ENCODE measurements at regions not wholly inside any gene's neighbourhood (a gene's known extent, or its start where the extent isn't known, plus 50 kb on each side); places are given as distances from the start of the nearest gene placed in this dataset.

DNA sequence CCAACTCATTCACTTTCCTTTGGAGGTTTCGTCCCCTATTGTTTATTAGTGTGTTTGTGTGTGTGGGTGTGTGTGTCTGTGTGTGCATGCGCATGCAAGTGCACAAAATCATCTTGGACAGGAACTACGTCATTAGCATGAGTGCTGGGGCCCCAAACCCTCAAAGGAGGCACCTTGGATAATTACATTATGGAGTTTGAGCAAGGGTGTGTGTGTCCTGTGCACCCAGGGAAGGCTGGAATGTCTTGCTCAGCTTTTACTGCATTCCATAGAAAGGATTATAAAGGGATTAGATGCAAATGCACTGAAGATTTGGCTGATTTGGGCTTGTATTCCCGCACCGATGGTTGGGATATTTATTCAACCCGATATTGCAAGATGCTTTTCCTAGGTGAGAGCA lies 203.4 kb upstream of the NAV2 start:
- Histone ChIP-seq H3K79me2 (ENCODE audit: low read length) (no peaks in the 10 kb centered on the region), H4K20me1 (ENCODE audit: insufficient read depth, low read length) (no peaks in the 10 kb centered on the region), H3K9me3 (ENCODE audit: insufficient read depth, low read length) (no peaks in the 10 kb centered on the region), H3K27ac (ENCODE audit: low read length) (no peak overlapping the region), H3K4me1 (ENCODE audit: low read length) (no peaks in the 10 kb centered on the region), H2AFZ (ENCODE audit: low read depth, low read length) (no peak overlapping the region), H3K27me3 (ENCODE audit: low read depth, low read length) (peaks cover 80% of the 10 kb centered on the region), H3K4me2 (ENCODE audit: low read length) (no peak overlapping the region), H3K4me3 (ENCODE audit: low read length) (no peak overlapping the region), H3K36me3 (replicated peaks; ENCODE audit: low read depth, low read length) (no peaks in the 10 kb centered on the region), H3K9ac (ENCODE audit: low read length) (no peak overlapping the region)
- TF ChIP-seq EZH2phosphoT487 (IDR thresholded peaks at IDR 0.05; ENCODE audit: low read depth): no peak
- TF ChIP-seq, protein P1, sequence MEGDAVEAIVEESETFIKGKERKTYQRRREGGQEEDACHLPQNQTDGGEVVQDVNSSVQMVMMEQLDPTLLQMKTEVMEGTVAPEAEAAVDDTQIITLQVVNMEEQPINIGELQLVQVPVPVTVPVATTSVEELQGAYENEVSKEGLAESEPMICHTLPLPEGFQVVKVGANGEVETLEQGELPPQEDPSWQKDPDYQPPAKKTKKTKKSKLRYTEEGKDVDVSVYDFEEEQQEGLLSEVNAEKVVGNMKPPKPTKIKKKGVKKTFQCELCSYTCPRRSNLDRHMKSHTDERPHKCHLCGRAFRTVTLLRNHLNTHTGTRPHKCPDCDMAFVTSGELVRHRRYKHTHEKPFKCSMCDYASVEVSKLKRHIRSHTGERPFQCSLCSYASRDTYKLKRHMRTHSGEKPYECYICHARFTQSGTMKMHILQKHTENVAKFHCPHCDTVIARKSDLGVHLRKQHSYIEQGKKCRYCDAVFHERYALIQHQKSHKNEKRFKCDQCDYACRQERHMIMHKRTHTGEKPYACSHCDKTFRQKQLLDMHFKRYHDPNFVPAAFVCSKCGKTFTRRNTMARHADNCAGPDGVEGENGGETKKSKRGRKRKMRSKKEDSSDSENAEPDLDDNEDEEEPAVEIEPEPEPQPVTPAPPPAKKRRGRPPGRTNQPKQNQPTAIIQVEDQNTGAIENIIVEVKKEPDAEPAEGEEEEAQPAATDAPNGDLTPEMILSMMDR (IDR thresholded peaks at IDR 0.05; ENCODE audit: low read depth, low read length): no peak

DNA sequence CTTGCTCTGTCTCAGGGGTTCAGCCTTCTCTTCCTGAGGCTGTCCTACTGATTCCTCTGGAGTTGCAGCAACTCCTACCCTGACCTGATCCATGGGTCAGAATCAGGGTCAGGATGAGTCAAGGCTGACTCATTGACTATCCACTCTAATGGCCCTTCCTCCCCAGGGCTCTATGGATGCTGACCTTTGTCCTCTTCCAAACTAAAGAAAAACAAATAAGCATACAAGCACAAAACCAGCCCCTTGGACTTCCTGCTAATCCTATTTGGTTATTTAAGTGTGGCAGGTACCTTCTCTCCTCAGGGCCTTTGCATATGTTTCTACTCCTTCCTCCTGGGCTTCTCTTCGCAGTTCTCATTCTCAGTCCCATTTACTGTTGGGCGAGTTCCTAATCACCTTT lies 204.5 kb upstream of the NAV2 start:
- Histone ChIP-seq H3K4me2 (ENCODE audit: low read length) (no peak overlapping the region), H3K4me1 (ENCODE audit: low read length) (no peaks in the 10 kb centered on the region), H3K9ac (ENCODE audit: low read length) (no peak overlapping the region), H3K36me3 (replicated peaks; ENCODE audit: low read depth, low read length) (no peaks in the 10 kb centered on the region), H4K20me1 (ENCODE audit: insufficient read depth, low read length) (no peaks in the 10 kb centered on the region), H2AFZ (ENCODE audit: low read depth, low read length) (no peak overlapping the region), H3K79me2 (ENCODE audit: low read length) (no peaks in the 10 kb centered on the region), H3K9me3 (ENCODE audit: insufficient read depth, low read length) (no peaks in the 10 kb centered on the region), H3K27me3 (ENCODE audit: low read depth, low read length) (peaks cover 80% of the 10 kb centered on the region), H3K27ac (ENCODE audit: low read length) (no peak overlapping the region), H3K4me3 (ENCODE audit: low read length) (no peak overlapping the region)
- TF ChIP-seq EZH2phosphoT487 (IDR thresholded peaks at IDR 0.05; ENCODE audit: low read depth): no peak
- TF ChIP-seq, protein P1 (IDR thresholded peaks at IDR 0.05; ENCODE audit: low read depth, low read length): no peak

- H3K4me1 ChIP-seq (ENCODE audit: low read length): no peaks in the 10 kb centered on the region
- H3K9ac ChIP-seq (ENCODE audit: low read length): no peak overlapping the region
- H3K27me3 ChIP-seq (ENCODE audit: low read depth, low read length): peaks cover 70% of the 10 kb centered on the region
- no peaks in the 10 kb centered on the region for H3K9me3 ChIP-seq (ENCODE audit: insufficient read depth, low read length)
- H2AFZ ChIP-seq (ENCODE audit: low read depth, low read length): no peak overlapping the region
- H3K36me3 ChIP-seq (replicated peaks; ENCODE audit: low read depth, low read length): no peaks in the 10 kb centered on the region
- H3K4me2 ChIP-seq (ENCODE audit: low read length): no peak overlapping the region
- no peak overlapping the region for H3K27ac ChIP-seq (ENCODE audit: low read length)
- no peak for TF ChIP-seq EZH2phosphoT487 (IDR thresholded peaks at IDR 0.05; ENCODE audit: low read depth)
- TF ChIP-seq, protein P1 (IDR thresholded peaks at IDR 0.05; ENCODE audit: low read depth, low read length): no peak
- no peaks in the 10 kb centered on the region for H4K20me1 ChIP-seq (ENCODE audit: insufficient read depth, low read length)
- no peak overlapping the region for H3K4me3 ChIP-seq (ENCODE audit: low read length)
- H3K79me2 ChIP-seq (ENCODE audit: low read length): no peaks in the 10 kb centered on the region
Observed at GRCh38 chr11:19506816-19507486, 205.7 kb upstream of the NAV2 start.

DNA sequence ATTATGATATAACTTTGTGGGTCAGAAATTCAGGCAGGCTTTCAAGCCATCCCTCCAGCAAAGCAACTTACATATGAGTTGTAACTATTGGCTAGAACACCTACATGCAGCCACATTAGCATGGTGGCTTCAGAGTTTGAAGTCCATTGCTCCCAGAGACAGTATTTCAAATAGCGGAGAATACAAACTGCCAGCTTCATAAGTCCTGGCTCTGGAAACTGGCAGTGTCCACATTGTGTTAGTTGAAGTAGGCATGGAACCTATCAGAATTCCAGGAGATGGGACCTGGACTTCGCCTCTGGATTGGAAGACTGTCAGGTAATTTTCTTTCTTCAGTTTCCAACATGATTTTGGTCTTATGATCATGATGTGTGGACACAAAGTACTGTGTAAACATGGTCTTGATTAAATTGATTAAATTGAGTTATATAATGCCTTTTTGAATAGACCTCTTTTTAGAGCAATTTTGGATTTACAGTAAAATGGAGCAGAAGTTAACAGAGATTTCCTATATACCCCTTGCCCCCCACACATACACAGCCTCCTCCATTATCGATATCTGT lies 209.9 kb upstream of the NAV2 start:
- Histone ChIP-seq H3K4me3 (ENCODE audit: low read length) (no peak overlapping the region), H3K9me3 (ENCODE audit: insufficient read depth, low read length) (no peaks in the 10 kb centered on the region), H3K9ac (ENCODE audit: low read length) (no peak overlapping the region), H3K27me3 (ENCODE audit: low read depth, low read length) (peaks cover 46% of the 10 kb centered on the region), H3K27ac (ENCODE audit: low read length) (no peak overlapping the region), H4K20me1 (ENCODE audit: insufficient read depth, low read length) (no peaks in the 10 kb centered on the region), H2AFZ (ENCODE audit: low read depth, low read length) (no peak overlapping the region), H3K79me2 (ENCODE audit: low read length) (no peaks in the 10 kb centered on the region), H3K4me2 (ENCODE audit: low read length) (no peak overlapping the region), H3K4me1 (ENCODE audit: low read length) (no peaks in the 10 kb centered on the region), H3K36me3 (replicated peaks; ENCODE audit: low read depth, low read length) (no peaks in the 10 kb centered on the region)
- TF ChIP-seq, protein P1 (IDR thresholded peaks at IDR 0.05; ENCODE audit: low read depth, low read length): no peak
- no peak for TF ChIP-seq EZH2phosphoT487 (IDR thresholded peaks at IDR 0.05; ENCODE audit: low read depth)
